LoVo (cell line): ENCODE measurements at regions not wholly inside any gene's neighbourhood (a gene's known extent, or its start where the extent isn't known, plus 50 kb on each side); places are given as distances from the start of the nearest gene placed in this dataset.

Experiments
- DNase-seq: peaks from one replicate; pipeline ENCODE4 v3.0.0-alpha.2; 2016; ENCODE audit warnings: low spot score

DNA sequence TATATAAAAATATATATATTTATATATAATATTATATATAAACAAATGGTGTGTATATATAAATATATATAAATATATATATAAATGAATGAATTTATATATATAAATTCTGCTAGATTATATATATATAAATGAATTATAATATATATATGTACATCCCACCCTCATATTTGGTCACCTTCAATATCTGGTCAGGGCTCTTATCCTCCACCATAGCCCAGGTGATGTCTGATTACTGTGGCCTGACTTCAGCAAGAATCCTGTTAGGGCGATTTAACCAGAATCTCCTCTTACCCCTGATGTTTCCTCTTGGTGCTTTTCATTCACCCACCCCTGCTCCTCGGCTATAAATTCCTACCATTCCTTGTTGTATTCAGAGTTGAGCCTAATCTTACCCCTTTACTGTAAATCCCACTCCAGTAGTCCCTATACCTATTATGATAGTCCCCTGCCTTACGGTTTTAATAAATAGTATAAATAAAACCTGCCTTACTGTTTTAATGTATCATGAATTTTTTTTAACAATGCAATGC is 439.6 kb downstream of the PLOD2 start:
- no peak for DNase-seq

- no peak for DNase-seq
Measured at GRCh38 chr3:145721815-145722214, 439.2 kb downstream of the PLOD2 start.

DNA sequence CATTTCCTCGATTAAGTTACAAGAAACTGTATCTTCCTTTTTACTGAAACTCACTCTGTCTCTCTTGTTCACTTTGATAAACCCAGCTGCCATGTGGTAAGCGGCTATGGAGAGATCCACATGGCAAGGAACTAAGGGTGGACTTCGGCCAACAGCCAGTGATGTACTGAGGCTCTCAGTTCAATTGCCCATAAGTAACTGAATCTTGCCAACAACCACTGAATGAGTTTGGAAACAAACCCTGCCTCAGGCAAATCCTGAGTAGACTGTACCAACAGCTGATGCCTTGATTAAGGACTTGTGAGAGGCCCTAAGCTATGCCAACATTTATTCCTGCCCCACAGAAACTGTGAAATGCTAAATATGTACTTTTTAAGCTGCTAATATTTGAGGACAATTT is 433.5 kb downstream of the PLOD2 start:
- no peak for DNase-seq

DNA sequence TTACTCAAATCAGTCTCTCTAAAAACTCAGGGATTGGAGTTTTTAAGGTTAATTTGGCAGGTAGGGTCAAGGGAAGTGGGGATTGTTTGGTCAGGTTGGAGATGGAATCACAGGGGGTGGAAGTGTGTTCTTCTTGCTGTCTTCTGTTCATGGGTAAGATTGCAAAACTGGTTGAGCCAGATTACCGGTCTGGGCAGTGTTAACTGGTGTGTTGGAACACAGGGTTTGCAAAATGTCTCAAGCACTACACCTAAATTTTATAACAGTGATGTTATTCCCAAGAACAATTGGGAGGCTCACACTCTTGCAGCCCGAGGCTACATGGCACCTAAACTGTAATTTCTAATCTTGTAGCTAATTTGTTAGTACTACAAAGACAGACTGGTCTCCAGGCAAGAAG is 425.4 kb downstream of the PLOD2 start:
- no peak for DNase-seq

GRCh38 chr3:145737952-145738351 is 423.0 kb downstream of the PLOD2 start:
- DNase-seq: no peak

- DNase-seq: no peak
Measured at GRCh38 chr3:145739926-145740325, 421.1 kb downstream of the PLOD2 start.

DNA sequence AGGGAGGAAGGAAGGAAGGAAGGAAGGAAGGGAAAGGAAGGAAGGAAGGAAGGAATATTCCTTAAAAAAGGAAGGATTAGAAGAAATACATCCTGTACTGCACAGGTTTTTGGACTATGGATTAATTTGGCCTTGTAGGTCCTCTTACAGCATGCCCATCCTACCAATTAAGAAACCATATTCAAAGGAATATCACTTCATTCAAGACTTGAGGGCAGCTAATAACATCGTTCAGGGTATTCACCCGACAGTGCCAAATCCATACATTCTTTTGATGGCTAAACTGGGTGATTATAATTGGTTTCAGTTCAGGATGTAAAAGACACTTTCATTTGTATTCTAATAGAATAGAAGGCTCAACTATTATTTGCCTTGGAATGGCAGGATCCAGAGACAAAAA is 410.3 kb downstream of the PLOD2 start:
- DNase-seq: no peak

GRCh38 chr3:145752576-145752975 is 408.4 kb downstream of the PLOD2 start:
- no peak for DNase-seq

DNA sequence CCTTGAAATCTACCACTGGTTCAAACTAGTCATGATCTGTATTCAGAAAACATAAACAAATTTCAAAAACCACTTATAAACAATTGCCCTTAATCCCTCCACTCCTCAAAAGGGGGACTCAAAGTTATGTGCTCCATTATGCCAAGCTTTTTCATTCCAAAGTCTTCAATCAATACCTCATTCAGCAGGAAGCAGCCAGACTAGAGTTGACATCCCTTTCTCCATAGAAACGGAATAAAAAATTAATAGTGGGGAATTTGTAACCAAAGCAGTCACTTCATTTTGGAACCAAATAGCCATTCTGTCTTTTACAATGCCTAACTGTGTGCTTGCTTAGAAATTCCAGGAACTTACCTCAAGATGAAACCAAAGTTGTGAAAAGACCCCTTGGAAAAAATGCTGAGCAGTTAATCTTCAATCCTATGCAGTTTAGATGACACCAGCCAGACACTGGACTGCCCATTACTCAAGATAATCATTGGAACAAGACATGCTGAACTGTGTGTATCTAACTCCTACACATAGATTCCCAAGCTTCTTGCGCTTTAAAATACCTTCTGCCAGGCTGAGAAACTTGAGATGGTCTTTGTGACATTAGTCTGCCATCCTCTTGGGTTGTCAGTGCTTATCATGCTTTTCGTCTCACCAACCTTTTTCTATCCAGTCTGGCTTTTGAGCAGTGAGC is 406.2 kb downstream of the PLOD2 start:
- no peak for DNase-seq

DNA sequence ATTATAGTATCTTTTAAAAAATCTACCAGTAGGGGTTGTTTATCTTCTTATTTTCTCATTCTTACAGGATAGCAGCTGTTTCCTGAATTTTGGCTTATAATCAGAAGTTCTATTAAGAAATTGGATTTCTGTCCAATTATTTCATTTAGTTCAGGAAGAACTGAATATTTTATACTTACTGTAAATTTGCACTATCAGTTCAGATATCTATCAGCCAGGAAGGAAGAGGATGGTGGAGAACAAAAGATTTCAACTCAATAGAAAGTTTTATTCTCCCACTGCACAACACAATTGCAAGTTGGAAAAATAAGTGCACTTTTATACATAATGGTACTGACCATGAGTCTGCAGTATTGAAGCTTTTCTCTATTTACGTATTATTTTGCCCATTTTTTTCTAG is 400.9 kb downstream of the PLOD2 start:
- no peak for DNase-seq

GRCh38 chr3:145767909-145768308 is 393.1 kb downstream of the PLOD2 start:
- DNase-seq: no peak

GRCh38 chr3:145776782-145777408 is 384.1 kb downstream of the PLOD2 start:
- DNase-seq: peak; percentile 8

DNA sequence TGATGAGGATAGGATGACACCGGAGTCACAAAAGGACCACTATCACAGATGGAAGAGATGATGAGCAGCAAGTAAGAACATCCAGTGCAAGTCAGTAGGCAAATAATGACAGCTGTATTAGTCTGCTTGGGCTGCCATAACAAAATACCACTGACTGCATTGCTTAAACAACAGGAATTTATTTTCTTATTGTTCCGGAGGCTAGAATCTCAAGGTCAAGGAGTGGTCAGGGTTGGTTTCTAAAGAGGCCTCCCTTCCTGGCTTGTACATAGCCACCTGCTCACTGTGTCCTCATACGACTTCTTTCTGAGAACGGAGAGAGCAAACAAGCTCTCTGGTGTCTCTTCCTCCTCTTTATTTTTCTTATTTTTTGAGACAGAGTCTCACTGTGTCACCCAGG is 380.7 kb downstream of the PLOD2 start:
- DNase-seq: no peak

DNA sequence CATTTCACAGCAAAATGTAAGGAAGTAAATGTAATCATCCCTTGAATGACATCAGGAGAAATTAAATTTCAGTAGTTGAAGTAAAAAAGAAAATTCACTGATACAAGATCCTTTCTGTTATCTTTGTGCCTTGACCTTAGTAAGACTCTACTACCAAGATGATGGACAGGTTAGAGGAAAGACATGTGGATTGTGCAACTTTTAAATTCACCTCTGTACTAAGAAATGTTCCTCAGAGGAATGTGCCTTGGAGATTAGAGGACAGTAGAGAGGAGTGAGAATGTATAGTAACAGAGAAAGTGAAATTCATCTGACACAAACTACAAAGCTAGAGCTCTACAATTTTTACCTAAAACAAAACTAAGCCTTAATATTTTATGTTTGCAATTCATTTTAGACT is 375.3 kb downstream of the PLOD2 start:
- no peak for DNase-seq

DNA sequence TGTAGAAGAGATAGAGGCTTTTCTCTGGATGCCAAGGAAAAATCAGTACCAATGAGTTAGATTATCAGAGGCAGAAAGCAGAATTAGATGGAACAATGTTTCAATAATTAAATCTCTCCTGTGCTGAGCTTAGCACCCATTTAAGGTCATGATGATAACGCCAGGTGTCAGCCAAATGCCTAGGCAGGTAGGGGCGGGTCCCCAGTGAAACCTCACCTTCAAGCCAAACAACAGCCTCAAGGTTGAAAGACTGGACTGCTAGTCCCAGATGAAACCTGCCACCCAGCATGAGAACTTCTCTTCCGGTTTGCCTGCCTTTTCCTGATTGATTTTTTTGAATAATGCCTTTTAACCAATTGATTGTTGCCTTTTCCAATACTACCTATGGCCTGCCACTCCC is 363.0 kb downstream of the PLOD2 start:
- no peak for DNase-seq

DNA sequence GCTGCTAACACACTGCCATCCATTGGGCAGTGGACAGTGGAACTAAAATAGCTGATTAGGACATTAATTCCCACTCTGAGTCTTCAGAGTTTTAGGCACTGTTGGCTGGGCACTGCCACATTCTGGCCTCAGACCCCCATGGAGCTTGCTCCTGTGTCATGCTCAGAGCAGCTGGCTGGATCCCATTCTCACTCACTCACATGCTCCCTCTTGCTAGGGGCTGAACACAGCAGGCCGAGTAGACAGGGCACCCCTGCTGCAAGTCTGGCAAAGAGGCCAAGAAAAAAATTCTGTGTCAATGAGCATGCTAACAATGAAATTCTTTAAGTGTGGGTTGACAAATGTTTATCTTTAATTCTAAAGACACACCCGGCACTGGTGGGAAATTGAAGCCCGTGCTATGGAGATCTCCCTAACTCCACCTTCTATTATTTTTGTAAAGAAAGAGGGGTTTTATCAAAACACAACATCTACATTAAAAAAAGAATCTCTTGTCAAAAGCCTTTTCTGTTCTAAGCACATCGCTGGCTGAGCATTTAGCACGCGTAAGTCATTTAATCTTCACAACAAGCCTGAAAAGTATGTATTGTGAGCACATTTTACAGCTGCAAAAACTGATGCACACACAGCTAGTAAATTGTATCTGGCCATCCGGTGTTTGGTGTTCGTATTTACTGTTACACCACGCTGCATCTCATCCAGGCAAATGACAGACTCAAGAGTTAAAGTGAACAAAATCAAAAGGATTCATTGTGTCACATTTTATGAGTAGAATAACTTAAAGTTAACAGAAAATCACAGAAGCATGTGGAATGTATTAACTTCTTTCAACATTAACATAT is 362.1 kb downstream of the PLOD2 start:
- DNase-seq: no peak

- no peak for DNase-seq
Measured at GRCh38 chr3:145801696-145802095, 359.3 kb downstream of the PLOD2 start.

- no peak for DNase-seq
Measured at GRCh38 chr3:145807990-145808389, 353.0 kb downstream of the PLOD2 start.

DNA sequence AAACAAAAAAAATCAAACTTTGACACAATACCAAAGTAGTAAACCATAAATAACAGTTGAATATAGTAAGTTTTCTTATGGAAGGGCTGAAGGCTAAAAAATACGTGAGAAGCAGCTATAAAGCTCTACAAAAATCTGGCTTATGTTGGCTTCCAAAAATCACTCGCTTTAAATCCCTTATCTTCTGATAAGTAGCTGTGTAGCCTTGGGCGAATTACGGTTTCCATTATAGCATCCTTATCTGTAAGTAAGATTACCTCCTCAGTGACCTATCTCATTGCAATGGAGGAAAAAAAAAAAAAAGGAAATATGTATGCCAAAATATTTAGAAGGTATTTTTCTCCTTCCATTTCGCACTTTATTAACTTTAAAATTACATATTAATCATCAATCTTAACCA is 348.6 kb downstream of the PLOD2 start:
- DNase-seq: no peak

DNA sequence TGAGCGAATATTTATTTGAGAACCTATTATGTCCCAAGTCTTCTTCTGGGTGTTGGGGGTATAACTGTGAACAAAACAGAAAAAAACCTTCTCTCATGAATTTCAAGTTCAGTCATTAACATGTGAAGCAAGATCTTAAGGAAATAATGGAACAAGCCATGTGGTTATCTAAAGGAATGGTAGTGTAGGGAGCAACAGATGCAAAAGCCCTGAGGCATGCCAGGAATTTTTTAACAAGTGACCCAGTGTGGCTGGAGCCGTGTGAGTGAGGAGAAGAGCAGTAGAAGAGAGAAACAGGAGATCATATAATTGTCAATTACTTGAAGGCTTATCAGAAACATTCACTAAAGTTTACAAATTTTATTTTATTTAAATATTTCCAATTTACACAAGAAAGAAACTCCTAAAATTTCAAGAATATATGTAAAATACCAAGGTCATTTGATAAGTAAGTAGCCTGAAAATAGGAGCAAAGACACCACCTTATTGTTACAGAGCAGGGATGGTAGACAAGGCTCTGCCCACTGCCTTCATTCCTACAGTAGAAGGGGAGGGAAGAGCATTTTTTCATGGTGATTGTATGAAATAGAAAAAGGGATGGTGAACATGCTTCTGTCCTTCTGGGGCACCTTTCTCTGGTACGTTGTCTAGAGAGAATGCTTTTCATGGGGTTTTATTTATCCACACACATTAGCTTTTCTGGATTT is 345.1 kb downstream of the PLOD2 start:
- DNase-seq: no peak

GRCh38 chr3:145817870-145818483 is 343.0 kb downstream of the PLOD2 start:
- no peak for DNase-seq

DNA sequence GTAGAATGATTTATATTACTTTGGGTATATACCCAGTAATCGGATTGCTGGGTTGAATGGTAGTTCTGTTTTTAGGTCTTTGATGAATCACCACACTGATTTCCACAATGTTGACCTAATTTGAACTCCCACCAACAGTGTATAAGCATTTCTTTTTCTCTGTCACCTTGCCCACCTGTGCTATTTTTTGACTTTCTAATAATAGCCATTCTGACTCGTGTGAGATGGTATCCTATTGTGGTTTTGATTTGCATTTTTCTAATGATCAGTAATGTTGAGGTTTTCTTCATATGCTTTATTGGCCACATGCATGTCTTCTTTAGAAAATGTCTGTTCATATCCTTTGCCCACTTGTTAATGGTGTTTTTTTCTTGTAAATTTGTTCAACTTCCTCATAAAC is 340.8 kb downstream of the PLOD2 start:
- no peak for DNase-seq
